ENCODE measurements at regions not wholly inside any gene's neighbourhood (a gene's known extent, or its start where the extent isn't known, plus 50 kb on each side); places are given as distances from the start of the nearest gene placed in this dataset.

- TF ChIP-seq, protein P1, sequence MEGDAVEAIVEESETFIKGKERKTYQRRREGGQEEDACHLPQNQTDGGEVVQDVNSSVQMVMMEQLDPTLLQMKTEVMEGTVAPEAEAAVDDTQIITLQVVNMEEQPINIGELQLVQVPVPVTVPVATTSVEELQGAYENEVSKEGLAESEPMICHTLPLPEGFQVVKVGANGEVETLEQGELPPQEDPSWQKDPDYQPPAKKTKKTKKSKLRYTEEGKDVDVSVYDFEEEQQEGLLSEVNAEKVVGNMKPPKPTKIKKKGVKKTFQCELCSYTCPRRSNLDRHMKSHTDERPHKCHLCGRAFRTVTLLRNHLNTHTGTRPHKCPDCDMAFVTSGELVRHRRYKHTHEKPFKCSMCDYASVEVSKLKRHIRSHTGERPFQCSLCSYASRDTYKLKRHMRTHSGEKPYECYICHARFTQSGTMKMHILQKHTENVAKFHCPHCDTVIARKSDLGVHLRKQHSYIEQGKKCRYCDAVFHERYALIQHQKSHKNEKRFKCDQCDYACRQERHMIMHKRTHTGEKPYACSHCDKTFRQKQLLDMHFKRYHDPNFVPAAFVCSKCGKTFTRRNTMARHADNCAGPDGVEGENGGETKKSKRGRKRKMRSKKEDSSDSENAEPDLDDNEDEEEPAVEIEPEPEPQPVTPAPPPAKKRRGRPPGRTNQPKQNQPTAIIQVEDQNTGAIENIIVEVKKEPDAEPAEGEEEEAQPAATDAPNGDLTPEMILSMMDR (conservative IDR thresholded peaks at IDR 0.05; ENCODE audit: low read depth, low read length), result no peak
- no peak for TF ChIP-seq EZH2 (IDR thresholded peaks at IDR 0.05; ENCODE audit: low read length, unreplicated experiment)
Measured at GRCh38 chr3:166451997-166452396, 614.8 kb upstream of the BCHE start.
